T-cell (primary cell): ENCODE measurements at regions not wholly inside any gene's neighbourhood (a gene's known extent, or its start where the extent isn't known, plus 50 kb on each side); places are given as distances from the start of the nearest gene placed in this dataset.

Experiments
- ATAC-seq, 4 experiments: fragments of 200-7000 bp in 3 of 4; fragments of 150-1000 bp in 1 of 4; cut with Tn5 transposase; replicated peaks in 1 of 4; 1 replicate in 3 of 4; 2 replicates in 1 of 4; pipeline ENCODE4 v1.10.0; 2021; ENCODE audit warnings: moderate library complexity in 3 of 4, mild to moderate bottlenecking in 2 of 4, moderate number of reproducible peaks in 1 of 4
- CTCF ChIA-PET, 2 donors: fragments of 300-600 bp; sonication (Branson Sonifier 250); formaldehyde crosslinking; loops; one replicate each; lab custom pipeline; 2022; ENCODE audit warnings: antibody characterized with exemption in 2 of 2; lab: Charles Lee
- POLR2A ChIA-PET, 2 donors: fragments of 300-600 bp; sonication (Branson Sonifier 250); formaldehyde crosslinking; loops; one replicate each; lab custom pipeline; 2022; ENCODE audit warnings: antibody characterized with exemption in 2 of 2; lab: Charles Lee
- DNase-seq, 35 experiments: peaks; one replicate each; pipeline versions ENCODE4 v3.0.0 to v3.0.0-alpha.2; 2013 to 2023
- H3K27ac ChIP-seq: one replicate; pipeline ENCODE4 v1.5.1; 2013; ENCODE audit warnings: low read length
- H3K27me3 ChIP-seq, 2 experiments: replicated peaks in 1 of 2; 1 replicate in 1 of 2; 2 replicates in 1 of 2; pipeline versions ENCODE4 v1.6.1 to v1.7.0; 2013; ENCODE audit warnings: low read length in 1 of 2, mixed read lengths in 1 of 2; ENCODE audit not compliant: control insufficient read depth in 2 of 2, insufficient read depth in 2 of 2; ENCODE audit errors: extremely low read depth in 1 of 2
- H3K36me3 ChIP-seq, 2 donors: 1 replicate in 1 of 2; 2 replicates in 1 of 2; pipeline versions ENCODE4 v1.6.1 to v1.7.0; 2013; ENCODE audit warnings: low read length in 1 of 2; ENCODE audit not compliant: control insufficient read depth in 2 of 2, insufficient read depth in 1 of 2; ENCODE audit errors: extremely low read depth in 1 of 2
- H3K4me1 ChIP-seq, 2 experiments: 1 replicate in 1 of 2; 2 replicates in 1 of 2; pipeline versions ENCODE4 v1.6.1 to v1.7.0; 2013; ENCODE audit warnings: low read length in 2 of 2, mixed read lengths in 1 of 2; ENCODE audit not compliant: insufficient read depth in 2 of 2, control insufficient read depth in 1 of 2; ENCODE audit errors: extremely low read depth in 1 of 2
- H3K4me3 ChIP-seq, 2 donors: 1 replicate in 1 of 2; 2 replicates in 1 of 2; pipeline versions ENCODE4 v1.5.1 to v1.7.0; 2013; ENCODE audit warnings: mild to moderate bottlenecking in 2 of 2, low read length in 1 of 2, moderate library complexity in 1 of 2; ENCODE audit not compliant: control insufficient read depth in 1 of 2; ENCODE audit errors: extremely low read depth in 1 of 2
- H3K9me3 ChIP-seq: 2 replicates; pipeline ENCODE4 v1.7.0; 2013
- H3K27ac Mint-ChIP-seq, 2 donors: one replicate each; pipeline ENCODE4 v1.8.0; 2020 to 2021; ENCODE audit warnings: mild to moderate bottlenecking in 2 of 2, mixed read lengths in 2 of 2
- H3K27me3 Mint-ChIP-seq, 2 donors: one replicate each; pipeline ENCODE4 v1.8.0; 2021 to 2022; ENCODE audit warnings: mixed read lengths in 2 of 2
- H3K36me3 Mint-ChIP-seq: one replicate; pipeline ENCODE4 v1.8.0; 2021; ENCODE audit warnings: mixed read lengths
- H3K4me1 Mint-ChIP-seq, 3 donors: one replicate each; pipeline ENCODE4 v1.8.0; 2020 to 2022; ENCODE audit warnings: mixed read lengths in 3 of 3, mild to moderate bottlenecking in 1 of 3
- H3K4me3 Mint-ChIP-seq, 3 donors: one replicate each; pipeline ENCODE4 v1.8.0; 2020 to 2022; ENCODE audit warnings: mild to moderate bottlenecking in 3 of 3, mixed read lengths in 3 of 3, moderate library complexity in 3 of 3
- H3K9me3 Mint-ChIP-seq, 3 donors: one replicate each; pipeline ENCODE4 v1.8.0; 2020 to 2022; ENCODE audit warnings: mixed read lengths in 3 of 3
- WGBS: methylation state at CpG from one replicate; pipeline ENCODE4 v1.1.5; 2013; ENCODE audit warnings: missing lambda C conversion rate; ENCODE audit not compliant: insufficient coverage; 5-methylcytosine and 5-hydroxymethylcytosine counted together

DNA sequence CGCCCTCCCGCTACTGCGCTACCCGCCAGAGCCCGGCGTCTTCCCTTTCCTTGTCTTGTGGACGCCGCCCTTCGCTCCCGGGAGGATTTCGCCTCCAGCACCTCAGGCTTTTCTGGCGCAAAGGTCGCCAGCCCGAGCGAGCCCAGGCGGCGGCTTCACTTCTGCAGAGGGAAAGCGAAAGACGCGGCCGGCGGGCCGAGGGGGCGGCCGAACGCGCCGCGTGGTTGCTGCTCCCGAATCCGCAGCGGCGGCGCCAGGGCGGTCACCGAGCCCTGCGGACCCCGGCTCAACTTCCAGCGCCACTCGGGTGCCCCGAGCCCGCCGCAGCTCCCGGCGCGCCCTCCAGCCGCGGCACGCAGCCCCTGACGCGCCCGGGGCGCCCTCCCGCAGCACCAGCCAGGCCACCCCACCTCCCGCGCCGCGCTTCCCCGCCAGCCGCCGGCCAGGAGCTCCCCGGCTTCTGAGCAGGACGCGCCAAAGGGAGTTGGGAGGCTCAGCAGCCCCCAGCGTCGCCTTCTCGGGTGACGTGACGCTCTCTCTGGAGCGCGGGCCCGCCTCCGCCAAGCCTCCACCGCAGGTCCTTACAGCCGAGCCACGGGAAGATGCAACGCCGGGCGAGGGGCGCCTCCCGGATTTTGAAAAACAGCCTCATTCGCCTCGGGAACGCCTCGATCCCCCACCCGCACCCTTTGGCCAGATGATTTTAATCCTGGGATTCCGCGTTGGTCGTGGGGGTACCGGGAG, 84.9 kb upstream of the EPB41L3 start:
- Histone ChIP-seq H3K9me3 (no peaks in the 10 kb centered on the region), H3K4me1 (peaks cover 0 to 22% of the 10 kb centered on the region in 2 experiments), H3K4me3 (peak overlapping the region in 1 of 2 donors; percentile 35), H3K36me3 (no peaks in the 10 kb centered on the region), H3K27ac (no peak overlapping the region), H3K27me3 (peaks cover 23 to 36% of the 10 kb centered on the region in 2 experiments)
- ATAC-seq (no peak), DNase-seq (no peak)
- H3K27ac Mint-ChIP-seq = no peak overlapping the region
- H3K27me3 Mint-ChIP-seq = peaks cover 23 to 26% of the 10 kb centered on the region in 2 donors
- H3K4me1 Mint-ChIP-seq = peaks cover 0 to 9% (median 7%) of the 10 kb centered on the region in 3 donors
- peak overlapping the region in 2 of 3 donors; percentile 37 to 66 for H3K4me3 Mint-ChIP-seq
- 3% methylated on average over 90 of the region's 90 CpGs for WGBS
- POLR2A ChIA-PET = no interaction called here
- CTCF ChIA-PET = no interaction called here
- H3K9me3 Mint-ChIP-seq = no peaks in the 10 kb centered on the region
- no peaks in the 10 kb centered on the region for H3K36me3 Mint-ChIP-seq

DNA sequence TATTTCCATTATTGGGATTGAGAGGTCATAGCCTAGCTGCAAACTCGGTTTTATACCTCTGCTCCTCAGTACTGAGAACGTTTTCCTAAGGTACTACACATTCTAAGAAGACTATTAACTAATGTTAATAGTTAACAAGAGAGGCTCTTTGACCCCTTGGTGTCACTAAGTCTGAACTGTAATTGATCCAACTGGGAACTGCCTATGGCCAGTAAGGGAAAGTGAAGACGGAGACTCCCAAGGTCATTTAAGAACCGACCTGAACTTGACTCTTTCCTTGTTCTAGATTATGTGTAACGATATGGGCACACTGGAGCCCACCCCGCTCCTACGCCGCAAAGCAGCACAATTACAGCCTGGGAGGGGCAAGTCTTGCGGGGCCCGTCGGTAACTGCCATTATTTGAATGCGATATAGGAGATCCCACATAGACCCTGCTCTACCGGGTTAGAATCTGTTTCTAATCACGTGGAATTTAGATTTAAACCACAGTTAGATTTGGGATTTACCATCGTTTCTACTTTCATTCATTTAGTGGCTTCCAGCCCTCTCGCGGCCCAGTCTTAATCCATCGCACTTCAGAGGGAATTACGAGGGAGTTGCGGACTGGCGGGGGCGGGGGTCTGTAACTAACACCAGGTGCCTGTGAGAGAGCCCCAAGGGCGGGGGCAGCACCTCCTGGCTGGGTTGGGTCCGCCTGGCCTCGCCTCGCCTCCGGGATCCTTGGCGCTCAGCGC, 84.1 kb upstream of the EPB41L3 start:
- no peaks in the 10 kb centered on the region for H3K9me3 ChIP-seq
- ATAC-seq = no peak
- peaks cover 0 to 9% (median 7%) of the 10 kb centered on the region in 3 donors for H3K4me1 Mint-ChIP-seq
- H3K9me3 Mint-ChIP-seq = no peaks in the 10 kb centered on the region
- ChIA-PET CTCF (no interaction called here), POLR2A (no interaction called here)
- H3K4me3 Mint-ChIP-seq = peak overlapping the region; percentile 47 to 66 (median 52)
- no peak overlapping the region for H3K27ac Mint-ChIP-seq
- peaks cover 24 to 26% of the 10 kb centered on the region in 2 donors for H3K27me3 Mint-ChIP-seq
- H3K4me1 ChIP-seq = peaks cover 0 to 22% of the 10 kb centered on the region in 2 experiments
- peak overlapping the region in 1 of 2 donors; percentile 35 for H3K4me3 ChIP-seq
- no peak overlapping the region for H3K27ac ChIP-seq
- no peaks in the 10 kb centered on the region for H3K36me3 Mint-ChIP-seq
- H3K27me3 ChIP-seq = peaks cover 23 to 38% of the 10 kb centered on the region in 2 experiments
- H3K36me3 ChIP-seq = no peaks in the 10 kb centered on the region
- WGBS = 24% methylated on average over 25 of the region's 29 CpGs
- DNase-seq = no peak

DNA sequence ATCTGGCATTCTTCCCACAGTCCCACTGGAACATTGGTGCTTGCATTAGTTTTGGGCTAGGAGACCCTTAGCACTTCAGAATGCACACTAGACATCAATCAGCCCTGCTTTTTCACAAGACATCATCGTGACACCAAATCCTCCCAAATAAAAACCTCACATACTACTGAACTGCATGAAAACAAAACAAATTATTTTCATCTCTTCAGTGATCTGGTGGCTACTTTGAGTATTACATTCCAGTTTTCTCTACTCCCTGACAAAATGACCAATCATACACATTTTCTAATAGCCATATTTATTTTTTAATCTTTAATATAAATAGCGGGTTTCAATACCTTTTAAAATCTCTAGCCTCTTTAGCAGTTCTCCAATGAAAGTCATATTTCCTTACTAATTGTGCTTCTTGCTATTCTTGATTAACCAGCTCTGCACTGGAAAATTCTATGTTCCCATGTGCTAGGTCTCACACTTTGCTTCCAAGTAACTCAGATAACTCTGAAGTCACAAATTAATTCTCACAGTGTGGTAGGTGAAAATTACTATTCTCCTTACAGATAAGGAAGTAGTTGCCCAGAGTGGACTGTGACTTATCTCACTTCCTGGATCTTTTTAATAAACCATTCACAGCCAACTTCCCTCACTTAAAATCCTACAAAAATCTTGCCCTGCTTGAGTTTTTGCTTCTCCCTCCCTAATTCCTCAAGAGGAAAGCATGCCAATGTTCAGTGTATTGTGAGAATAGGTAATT, 82.5 kb upstream of the EPB41L3 start:
- no peak overlapping the region for H3K27ac ChIP-seq
- H3K9me3 Mint-ChIP-seq = no peaks in the 10 kb centered on the region
- no peak for ATAC-seq
- H3K36me3 ChIP-seq = no peaks in the 10 kb centered on the region
- peaks cover 0 to 8% (median 7%) of the 10 kb centered on the region in 3 donors for H3K4me1 Mint-ChIP-seq
- H3K4me1 ChIP-seq = peaks cover 0 to 22% of the 10 kb centered on the region in 2 experiments
- H3K27me3 ChIP-seq = peaks cover 22 to 38% of the 10 kb centered on the region in 2 experiments
- H3K27ac Mint-ChIP-seq = no peak overlapping the region
- H3K27me3 Mint-ChIP-seq = peaks cover 16 to 19% of the 10 kb centered on the region in 2 donors
- DNase-seq = no peak
- H3K9me3 ChIP-seq = no peaks in the 10 kb centered on the region
- H3K36me3 Mint-ChIP-seq = no peaks in the 10 kb centered on the region
- ChIA-PET POLR2A (no interaction called here), CTCF (no interaction called here)
- no peak overlapping the region for H3K4me3 ChIP-seq
- no peak overlapping the region for H3K4me3 Mint-ChIP-seq
- 78% methylated on average over 1 of the region's 2 CpGs for WGBS

DNA sequence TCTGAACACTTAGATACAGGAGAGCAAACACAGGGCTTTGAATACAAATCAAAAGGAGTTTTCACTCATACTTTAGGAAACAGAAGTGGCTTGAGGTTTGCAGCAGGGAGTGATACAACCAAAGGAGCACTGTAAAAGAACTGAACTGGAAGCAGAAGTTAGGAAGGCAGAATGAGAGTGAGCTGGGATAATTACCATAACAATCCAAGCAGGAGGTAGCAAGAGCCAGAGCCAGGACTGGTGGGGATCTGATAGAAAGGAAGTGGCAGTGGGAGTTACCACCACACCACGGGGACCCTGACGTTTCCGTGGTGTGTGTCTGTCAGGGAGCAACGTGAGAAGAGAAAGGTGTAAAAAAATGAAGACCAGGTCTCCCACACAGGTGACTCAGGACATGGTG, 81.3 kb upstream of the EPB41L3 start:
- Mint-ChIP-seq H3K9me3 (no peaks in the 10 kb centered on the region), H3K4me3 (no peak overlapping the region), H3K27me3 (peaks cover 14 to 17% of the 10 kb centered on the region in 2 donors), H3K27ac (no peak overlapping the region), H3K4me1 (peaks cover 0 to 7% (median 7%) of the 10 kb centered on the region in 3 donors), H3K36me3 (no peaks in the 10 kb centered on the region)
- Histone ChIP-seq H3K9me3 (no peaks in the 10 kb centered on the region), H3K4me1 (peaks cover 0 to 19% of the 10 kb centered on the region in 2 experiments), H3K27ac (no peak overlapping the region), H3K4me3 (no peak overlapping the region), H3K27me3 (peaks cover 19 to 30% of the 10 kb centered on the region in 2 experiments), H3K36me3 (no peaks in the 10 kb centered on the region)
- ATAC-seq (no peak), DNase-seq (no peak)
- WGBS = 11% methylated on average over 3 of the region's 4 CpGs
- POLR2A ChIA-PET = no interaction called here
- CTCF ChIA-PET = interaction anchor here in 1 of 2 donors (0.6 kb wide), 1 partner anchor 25 kb away, joined by 3 read pairs; no protein-coding TSS in a partner anchor

DNA sequence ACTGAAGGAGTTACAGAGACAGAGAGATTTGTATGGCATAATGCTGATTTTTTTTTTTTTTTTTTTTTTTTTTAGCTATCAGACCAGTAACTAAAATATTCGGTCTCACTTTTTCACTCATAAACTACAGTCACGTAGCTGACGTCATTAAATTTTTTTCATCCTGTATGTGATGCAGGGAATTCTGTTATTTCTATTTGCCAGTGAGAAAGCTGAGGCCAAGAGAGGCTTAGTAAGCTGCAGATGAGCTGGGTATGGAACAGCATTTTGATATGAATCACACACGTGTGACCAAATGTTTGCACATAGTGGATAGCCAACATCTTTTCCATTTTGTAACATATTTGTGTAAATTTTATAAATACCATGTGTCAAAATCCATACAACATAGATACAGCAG, 79.1 kb upstream of the EPB41L3 start:
- Histone ChIP-seq H3K36me3 (no peaks in the 10 kb centered on the region), H3K4me3 (no peak overlapping the region), H3K4me1 (peaks cover 0 to under 1% of the 10 kb centered on the region in 2 experiments), H3K9me3 (no peaks in the 10 kb centered on the region), H3K27ac (no peak overlapping the region), H3K27me3 (peaks cover 10 to 19% of the 10 kb centered on the region in 2 experiments)
- ChIA-PET CTCF (no interaction called here), POLR2A (interaction anchor here in 1 of 2 donors (0.6 kb wide), 1 partner anchor 41 kb away, joined by 10 read pairs; no protein-coding TSS in a partner anchor)
- no peaks in the 10 kb centered on the region for H3K9me3 Mint-ChIP-seq
- ATAC-seq = no peak
- H3K4me1 Mint-ChIP-seq = peaks cover 0 to 2% (median 2%) of the 10 kb centered on the region in 3 donors
- no CpG with 5 or more reads among the region's 4 CpGs for WGBS
- no peak for DNase-seq
- H3K36me3 Mint-ChIP-seq = no peaks in the 10 kb centered on the region
- peaks cover 10 to 23% of the 10 kb centered on the region in 2 donors for H3K27me3 Mint-ChIP-seq
- H3K4me3 Mint-ChIP-seq = no peak overlapping the region
- H3K27ac Mint-ChIP-seq = no peak overlapping the region

DNA sequence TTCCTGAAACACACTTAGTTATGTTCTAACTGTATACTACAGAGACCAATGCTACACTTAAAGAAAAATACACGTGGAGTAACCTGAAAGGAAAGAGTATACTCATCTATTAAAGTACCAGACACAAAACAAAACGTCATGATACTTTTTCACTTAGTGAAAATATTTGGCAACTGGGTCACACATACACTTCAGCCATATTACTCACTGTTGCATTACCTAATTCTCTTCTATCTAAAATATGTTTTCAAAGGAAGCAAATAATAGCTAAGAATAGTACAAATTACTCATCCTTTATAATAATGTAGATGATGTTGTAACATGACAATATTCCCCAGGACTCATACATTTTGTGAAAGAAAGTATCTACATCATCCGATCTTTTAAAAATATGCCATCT, 76.5 kb upstream of the EPB41L3 start:
- Histone ChIP-seq H3K27ac (no peak overlapping the region), H3K27me3 (peaks cover 8 to 9% of the 10 kb centered on the region in 2 experiments), H3K4me3 (no peak overlapping the region), H3K4me1 (no peaks in the 10 kb centered on the region), H3K9me3 (no peaks in the 10 kb centered on the region), H3K36me3 (no peaks in the 10 kb centered on the region)
- CTCF ChIA-PET = interaction anchor here in 1 of 2 donors (0.7 kb wide), 1 partner anchor 472 kb away, joined by 4 read pairs; no protein-coding TSS in a partner anchor
- Mint-ChIP-seq H3K9me3 (no peaks in the 10 kb centered on the region), H3K27me3 (peaks cover 10 to 25% of the 10 kb centered on the region in 2 donors), H3K36me3 (no peaks in the 10 kb centered on the region), H3K4me3 (no peak overlapping the region), H3K4me1 (no peaks in the 10 kb centered on the region), H3K27ac (no peak overlapping the region)
- DNase-seq (no peak), ATAC-seq (no peak)
- no CpG with 5 or more reads among the region's 3 CpGs for WGBS
- POLR2A ChIA-PET = interaction anchor here in 1 of 2 donors (0.6 kb wide), 1 partner anchor 200 kb away, joined by 3 read pairs; no protein-coding TSS in a partner anchor
